GM13977 (cell line): ENCODE measurements at regions not wholly inside any gene's neighbourhood (a gene's known extent, or its start where the extent isn't known, plus 50 kb on each side); places are given as distances from the start of the nearest gene placed in this dataset.

Experiments used
- DNase-seq: peaks from one replicate; pipeline ENCODE4 v3.0.0; 2012; ENCODE audit warnings: low spot score
- CTCF ChIP-seq: IDR thresholded peaks from 2 replicates; pipeline ENCODE4 v1.5.1; 2012; ENCODE audit warnings: mild to moderate bottlenecking, control low read depth; ENCODE audit not compliant: insufficient read depth; ENCODE audit errors: extremely low read depth, missing control alignments
- in situ Hi-C: fragments of 300-500 bp; cut with MboI; formaldehyde crosslinking; loops from one replicate; pipeline ENCODE4 v1.12.0; 2022; ENCODE audit warnings: low sequenced_read_pairs, low pct_unique_long_range_greater_than_20kb, mixed read lengths, inconsistent platforms; ENCODE audit not compliant: unreplicated experiment

- in situ Hi-C loops: loop anchor here (25.0 kb wide), 2 partner anchors 118 to 593 kb away; no protein-coding TSS in a partner anchor
- no peak for DNase-seq
- TF ChIP-seq CTCF: no peak
These were observed 159.6 kb downstream of the LSM5 start for GRCh38 chr7:32330602-32331001.

- no peak for TF ChIP-seq CTCF
- no peak for DNase-seq
- in situ Hi-C loops: loop anchor here (25.0 kb wide), 2 partner anchors 114 to 589 kb away; no protein-coding TSS in a partner anchor
These were observed 164.1 kb downstream of the LSM5 start for GRCh38 chr7:32326078-32326477.

GRCh38 chr7:32323712-32324111 lies 166.5 kb downstream of the LSM5 start:
- DNase-seq: no peak
- TF ChIP-seq CTCF: no peak
- in situ Hi-C loops: no loop called here

- DNase-seq: no peak
- TF ChIP-seq CTCF: no peak
- in situ Hi-C loops: no loop called here
These were observed 171.2 kb downstream of the LSM5 start for GRCh38 chr7:32319012-32319382.

DNA sequence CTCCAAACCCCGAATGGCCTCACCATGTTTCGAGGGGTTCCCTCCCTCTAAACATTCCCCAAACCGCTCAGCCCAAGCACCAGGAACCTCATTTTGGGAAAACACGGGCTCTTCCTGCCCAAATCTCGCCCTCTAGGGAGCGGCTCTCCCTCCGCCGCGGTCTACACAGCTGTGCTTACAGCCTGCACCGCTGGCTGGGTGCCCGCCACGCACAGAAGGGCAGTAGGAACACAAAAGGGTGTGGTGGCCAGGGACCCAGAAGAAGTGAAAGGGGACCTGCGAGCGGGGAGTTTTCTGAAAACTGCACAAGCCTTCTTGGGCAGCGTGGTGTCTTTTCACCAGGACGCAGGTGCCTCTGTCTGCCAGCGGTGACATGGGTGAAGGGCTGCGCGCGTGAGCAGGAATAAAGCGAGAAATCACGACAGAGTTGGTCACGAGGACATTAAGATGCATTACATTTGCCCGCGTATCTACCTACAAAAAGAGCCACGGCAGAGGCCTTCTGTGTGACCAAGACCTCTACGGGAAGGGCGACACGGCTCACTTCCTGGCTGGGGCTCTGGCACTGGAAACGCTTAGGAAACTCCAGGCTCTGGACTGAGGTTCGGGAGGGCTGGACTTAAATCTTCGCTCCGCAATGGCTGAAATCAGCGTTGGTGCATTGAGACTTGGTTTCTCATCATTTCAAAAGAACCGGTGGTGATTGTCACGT lies 171.7 kb downstream of the LSM5 start:
- TF ChIP-seq CTCF: no peak
- in situ Hi-C loops: no loop called here
- DNase-seq: no peak

- in situ Hi-C loops: no loop called here
- no peak for DNase-seq
- TF ChIP-seq CTCF: no peak
These were observed 173.3 kb downstream of the LSM5 start for GRCh38 chr7:32316839-32317238.
